DND-41 (cell line): ENCODE measurements at regions not wholly inside any gene's neighbourhood (a gene's known extent, or its start where the extent isn't known, plus 50 kb on each side); places are given as distances from the start of the nearest gene placed in this dataset.
A peak's percentile ranks its signal among the peaks of the same experiment; 100 is the strongest.

ENCODE experiments used
- ATAC-seq: fragments of 200-7000 bp; cut with Tn5 transposase; 3 replicates; pipeline ENCODE4 v1.9.1; 2021; ENCODE audit warnings: low read depth; ENCODE audit not compliant: insufficient read depth
- DNase-seq: peaks from one replicate; pipeline ENCODE4 v3.0.0-alpha.2; 2020
- H2AFZ ChIP-seq: 2 replicates; pipeline ENCODE4 v1.6.0; 2012; ENCODE audit warnings: low read depth, low read length
- H3K27ac ChIP-seq: 2 replicates; pipeline ENCODE4 v1.5.1; 2012; ENCODE audit warnings: low read length, inconsistent platforms
- H3K27me3 ChIP-seq: fragments of 200-600 bp; sonication (generic); 2 replicates; pipeline ENCODE4 v1.6.0; 2012; ENCODE audit warnings: low read length, mild to moderate bottlenecking, inconsistent platforms; ENCODE audit not compliant: insufficient read depth, poor library complexity
- H3K36me3 ChIP-seq: 2 replicates; pipeline ENCODE4 v1.5.1; 2012; ENCODE audit warnings: low read length, inconsistent platforms; ENCODE audit not compliant: insufficient read depth
- H3K4me1 ChIP-seq: 2 replicates; pipeline ENCODE4 v1.5.1; 2012; ENCODE audit warnings: mild to moderate bottlenecking, low read length; ENCODE audit not compliant: insufficient read depth
- H3K4me2 ChIP-seq: 2 replicates; pipeline ENCODE4 v1.6.0; 2012; ENCODE audit warnings: mild to moderate bottlenecking, moderate library complexity, low read length, inconsistent platforms; ENCODE audit not compliant: insufficient read depth
- H3K4me3 ChIP-seq, 2 experiments: fragments of 200-600 bp in 1 of 2; shearing (Covaris generic) in 1 of 2; 2 replicates each; pipeline ENCODE4 v1.5.1; 2012 to 2016; ENCODE audit warnings: inconsistent platforms in 2 of 2, low read length in 2 of 2, mild to moderate bottlenecking in 2 of 2, low read depth in 1 of 2, moderate library complexity in 1 of 2
- H3K79me2 ChIP-seq: 2 replicates; pipeline ENCODE4 v1.6.0; 2012; ENCODE audit warnings: low read length, inconsistent platforms; ENCODE audit not compliant: insufficient read depth
- H3K9ac ChIP-seq: 2 replicates; pipeline ENCODE4 v1.6.0; 2012; ENCODE audit warnings: low read depth, mild to moderate bottlenecking, inconsistent platforms, low read length, moderate library complexity
- H3K9me3 ChIP-seq: 2 replicates; pipeline ENCODE4 v1.5.1; 2012; ENCODE audit warnings: low read length, moderate library complexity, mild to moderate bottlenecking, inconsistent platforms; ENCODE audit not compliant: insufficient read depth, severe bottlenecking
- H4K20me1 ChIP-seq: 2 replicates; pipeline ENCODE4 v1.6.0; 2012; ENCODE audit warnings: low read length; ENCODE audit not compliant: insufficient read depth
- CTCF ChIP-seq: IDR thresholded peaks from 2 replicates; pipeline ENCODE4 v1.5.1; 2012; ENCODE audit warnings: borderline replicate concordance, low read length, moderate library complexity, mild to moderate bottlenecking; ENCODE audit not compliant: poor library complexity, severe bottlenecking; ENCODE audit errors: extremely low read depth
- EZH2 ChIP-seq: IDR thresholded peaks from 3 replicates; pipeline ENCODE4 v1.6.1; 2012; ENCODE audit warnings: borderline replicate concordance, low read depth, mild to moderate bottlenecking, moderate library complexity, low read length, inconsistent platforms; ENCODE audit not compliant: severe bottlenecking

- H3K4me1 ChIP-seq = peaks cover 46% of the 10 kb centered on the region
- no peaks in the 10 kb centered on the region for H3K27me3 ChIP-seq
- H3K9me3 ChIP-seq = no peaks in the 10 kb centered on the region
- ATAC-seq = no peak
- no peaks in the 10 kb centered on the region for H3K79me2 ChIP-seq
- peak; percentile 42 for DNase-seq
- H3K4me3 ChIP-seq = no peak overlapping the region
- TF ChIP-seq EZH2 (no peak), CTCF (no peak)
- no peak overlapping the region for H2AFZ ChIP-seq
- H3K36me3 ChIP-seq = no peaks in the 10 kb centered on the region
- H3K9ac ChIP-seq = no peak overlapping the region
- H3K27ac ChIP-seq = no peak overlapping the region
- H4K20me1 ChIP-seq = no peaks in the 10 kb centered on the region
- no peak overlapping the region for H3K4me2 ChIP-seq
Measured at GRCh38 chr15:99450896-99451358, 114.9 kb upstream of the MEF2A start.

GRCh38 chr15:99451484-99451883 is 114.3 kb upstream of the MEF2A start:
- Histone ChIP-seq H3K4me2 (no peak overlapping the region), H3K79me2 (no peaks in the 10 kb centered on the region), H3K27me3 (no peaks in the 10 kb centered on the region), H3K27ac (peak overlapping the region; percentile 18; the same call in 1 of the 2 replicates), H3K4me3 (no peak overlapping the region), H3K4me1 (peaks cover 40% of the 10 kb centered on the region), H3K36me3 (no peaks in the 10 kb centered on the region), H3K9me3 (no peaks in the 10 kb centered on the region), H3K9ac (no peak overlapping the region), H2AFZ (no peak overlapping the region), H4K20me1 (no peaks in the 10 kb centered on the region)
- ATAC-seq (no peak), DNase-seq (no peak)
- TF ChIP-seq EZH2 (no peak), CTCF (no peak)

DNA sequence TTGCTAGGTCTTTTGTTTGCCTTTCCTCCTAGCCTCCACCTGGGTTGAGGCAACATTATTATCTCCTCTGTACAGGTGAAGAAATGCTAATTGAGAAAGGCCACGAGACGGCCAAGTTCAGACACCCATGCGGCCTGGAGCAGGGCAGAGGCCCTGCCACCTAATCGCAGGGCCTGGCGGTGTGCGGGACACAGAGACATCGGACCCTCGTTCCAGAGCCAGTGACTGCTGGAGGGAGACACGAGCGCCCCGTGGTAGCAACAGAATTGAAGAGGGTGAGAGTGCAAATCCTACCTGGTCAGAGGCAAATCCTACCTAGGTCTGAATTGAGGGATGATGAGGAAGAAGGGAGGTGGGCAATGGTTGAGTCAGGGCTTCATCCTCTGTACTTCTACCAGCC is 113.8 kb upstream of the MEF2A start:
- peaks cover 35% of the 10 kb centered on the region for H3K4me1 ChIP-seq
- no peak overlapping the region for H3K4me3 ChIP-seq
- H4K20me1 ChIP-seq = no peaks in the 10 kb centered on the region
- no peaks in the 10 kb centered on the region for H3K27me3 ChIP-seq
- H3K9ac ChIP-seq = no peak overlapping the region
- no peak for TF ChIP-seq CTCF
- TF ChIP-seq EZH2 = no peak
- ATAC-seq = no peak
- no peaks in the 10 kb centered on the region for H3K79me2 ChIP-seq
- H3K4me2 ChIP-seq = no peak overlapping the region
- no peaks in the 10 kb centered on the region for H3K9me3 ChIP-seq
- no peak overlapping the region for H2AFZ ChIP-seq
- no peaks in the 10 kb centered on the region for H3K36me3 ChIP-seq
- no peak overlapping the region for H3K27ac ChIP-seq
- no peak for DNase-seq
